ENCODE measurements at regions not wholly inside any gene's neighbourhood (a gene's known extent, or its start where the extent isn't known, plus 50 kb on each side); places are given as distances from the start of the nearest gene placed in this dataset.

GRCh38 chr3:25960776-25961175 lies 170.9 kb downstream of the OXSM start:
- no peak for TF ChIP-seq CTCF (IDR thresholded peaks at IDR 0.05; ENCODE audit: extremely low read depth in 1 of 2, insufficient read depth in 1 of 2, low read depth in 1 of 2, low read length in 2 of 2)
- no peak for TF ChIP-seq POLR2A (IDR thresholded peaks at IDR 0.05; ENCODE audit: low read depth, low read length)
- TF ChIP-seq JUN (IDR thresholded peaks at IDR 0.05; ENCODE audit: borderline replicate concordance, insufficient read depth, insufficient read length, low read depth): no peak
- TF ChIP-seq EZH2 (IDR thresholded peaks at IDR 0.05; ENCODE audit: borderline replicate concordance, low read depth, low read length, severe bottlenecking): no peak

Measured in endothelial cell of umbilical vein (primary cell).